Keratinocyte (primary cell): ENCODE measurements at regions not wholly inside any gene's neighbourhood (a gene's known extent, or its start where the extent isn't known, plus 50 kb on each side); places are given as distances from the start of the nearest gene placed in this dataset.

Experiments
- DNase-seq: peaks from one replicate; pipeline ENCODE4 v3.0.0-alpha.2; 2011; ENCODE audit warnings: low read depth, missing footprints, low spot score
- FAIRE-seq: peaks from 2 replicates; lab custom pipeline; 2011; peaks lifted over from hg19 to GRCh38; lab: Jason Lieb, UNC
- H2AFZ ChIP-seq: 2 replicates; pipeline ENCODE4 v1.6.0; 2012; ENCODE audit warnings: low read length, control low read depth, inconsistent platforms; ENCODE audit not compliant: control insufficient read depth
- H3K27ac ChIP-seq: 2 replicates; pipeline ENCODE4 v1.5.1; 2011; ENCODE audit warnings: low read length; ENCODE audit not compliant: control insufficient read depth, insufficient read depth
- H3K27me3 ChIP-seq: 3 replicates; pipeline ENCODE4 v1.6.0; 2011; ENCODE audit warnings: low read length; ENCODE audit not compliant: control insufficient read depth, insufficient read depth; ENCODE audit errors: extremely low read depth
- H3K36me3 ChIP-seq, 2 experiments: 2 replicates in 1 of 2; 3 replicates in 1 of 2; pipeline ENCODE4 v1.5.1; 2011; ENCODE audit warnings: low read length in 2 of 2, mild to moderate bottlenecking in 1 of 2; ENCODE audit not compliant: control insufficient read depth in 2 of 2, insufficient read depth in 2 of 2; ENCODE audit errors: extremely low read depth in 1 of 2
- H3K4me1 ChIP-seq: 3 replicates; pipeline ENCODE4 v1.5.1; 2011; ENCODE audit warnings: low read length; ENCODE audit not compliant: control insufficient read depth, insufficient read depth; ENCODE audit errors: extremely low read depth
- H3K4me2 ChIP-seq: 3 replicates; pipeline ENCODE4 v1.6.0; 2011; ENCODE audit warnings: low read depth, low read length; ENCODE audit not compliant: control insufficient read depth, insufficient read depth; ENCODE audit errors: extremely low read depth
- H3K4me3 ChIP-seq, 3 experiments: fragments of 200-600 bp in 1 of 3; sonication (generic) in 1 of 3; 2 replicates in 2 of 3; 3 replicates in 1 of 3; pipeline ENCODE4 v1.5.1; 2011 to 2016; ENCODE audit warnings: low read length in 3 of 3, mild to moderate bottlenecking in 3 of 3, control low read depth in 2 of 3, inconsistent platforms in 1 of 3, low read depth in 1 of 3, mixed read lengths in 1 of 3, mixed run types in 1 of 3, moderate library complexity in 1 of 3; ENCODE audit not compliant: control insufficient read depth in 2 of 3, insufficient read depth in 2 of 3; ENCODE audit errors: extremely low read depth in 1 of 3
- H3K79me2 ChIP-seq: 2 replicates; pipeline ENCODE4 v1.6.0; 2012; ENCODE audit warnings: low read length; ENCODE audit not compliant: control insufficient read depth, insufficient read depth
- H3K9ac ChIP-seq: 3 replicates; pipeline ENCODE4 v1.6.0; 2011; ENCODE audit warnings: low read length; ENCODE audit not compliant: control insufficient read depth, insufficient read depth; ENCODE audit errors: extremely low read depth
- H3K9me1 ChIP-seq: 3 replicates; pipeline ENCODE4 v1.6.0; 2011; ENCODE audit warnings: low read length; ENCODE audit not compliant: control insufficient read depth, insufficient read depth; ENCODE audit errors: extremely low read depth
- H3K9me3 ChIP-seq: 2 replicates; pipeline ENCODE4 v1.5.1; 2012; ENCODE audit warnings: low read depth, low read length; ENCODE audit not compliant: control insufficient read depth
- H4K20me1 ChIP-seq: 3 replicates; pipeline ENCODE4 v1.6.0; 2011; ENCODE audit warnings: low read length; ENCODE audit not compliant: control insufficient read depth, insufficient read depth; ENCODE audit errors: extremely low read depth
- CTCF ChIP-seq, 3 experiments: IDR thresholded peaks in 1 of 3; conservative IDR thresholded peaks in 1 of 3; optimal IDR thresholded peaks in 1 of 3; 2 replicates in 2 of 3; 3 replicates in 1 of 3; pipeline versions ENCODE3 to v1.5.1; 2011; ENCODE audit warnings: low read length in 3 of 3, mild to moderate bottlenecking in 3 of 3, moderate library complexity in 2 of 3, control low read depth in 1 of 3, inconsistent platforms in 1 of 3; ENCODE audit not compliant: insufficient read depth in 2 of 3; ENCODE audit errors: extremely low read depth in 1 of 3
- EZH2 ChIP-seq: IDR thresholded peaks from one replicate; pipeline ENCODE4 v1.6.1; 2012; ENCODE audit warnings: inconsistent platforms, mild to moderate bottlenecking, low read length, moderate library complexity
- dilution Hi-C: fragments of 300-500 bp; cut with MboI; formaldehyde crosslinking; loops from one replicate; pipeline ENCODE4 v1.7.0; 2020; ENCODE audit warnings: low sequenced_read_pairs; ENCODE audit not compliant: extremely low pct_ligation_motif_present

- H3K27me3 ChIP-seq, result no peaks in the 10 kb centered on the region
- TF ChIP-seq CTCF (optimal IDR thresholded peaks at IDR 0.05 in 1 of 3, IDR thresholded peaks at IDR 0.05 in 1 of 3, conservative IDR thresholded peaks at IDR 0.05 in 1 of 3; ENCODE audit: extremely low read depth in 1 of 3, insufficient read depth in 2 of 3, low read length in 3 of 3), result no peak
- no peak for TF ChIP-seq EZH2
- H3K4me2 ChIP-seq, result no peak overlapping the region
- no peak overlapping the region for H2AFZ ChIP-seq
- dilution Hi-C loops, result no loop called here
- no peaks in the 10 kb centered on the region for H3K4me1 ChIP-seq
- no peaks in the 10 kb centered on the region for H3K9me3 ChIP-seq
- H3K36me3 ChIP-seq, result no peaks in the 10 kb centered on the region
- H3K9me1 ChIP-seq, result no peaks in the 10 kb centered on the region
- H3K9ac ChIP-seq, result no peak overlapping the region
- H3K4me3 ChIP-seq, result no peak overlapping the region
- no peaks in the 10 kb centered on the region for H3K79me2 ChIP-seq
- no peak for FAIRE-seq
- no peaks in the 10 kb centered on the region for H4K20me1 ChIP-seq
- DNase-seq, result no peak
- no peak overlapping the region for H3K27ac ChIP-seq
Measured at GRCh38 chr18:2186967-2187366, 384.3 kb downstream of the METTL4 start.

GRCh38 chr18:2188258-2188657 is 383.0 kb downstream of the METTL4 start:
- Histone ChIP-seq H3K9me1 (no peaks in the 10 kb centered on the region), H3K9me3 (no peaks in the 10 kb centered on the region), H2AFZ (no peak overlapping the region), H3K27ac (no peak overlapping the region), H3K4me2 (no peak overlapping the region), H4K20me1 (no peaks in the 10 kb centered on the region), H3K27me3 (no peaks in the 10 kb centered on the region), H3K4me1 (no peaks in the 10 kb centered on the region), H3K79me2 (no peaks in the 10 kb centered on the region), H3K36me3 (no peaks in the 10 kb centered on the region), H3K9ac (no peak overlapping the region), H3K4me3 (no peak overlapping the region)
- dilution Hi-C loops, result no loop called here
- TF ChIP-seq EZH2, result no peak
- TF ChIP-seq CTCF (optimal IDR thresholded peaks at IDR 0.05 in 1 of 3, IDR thresholded peaks at IDR 0.05 in 1 of 3, conservative IDR thresholded peaks at IDR 0.05 in 1 of 3; ENCODE audit: extremely low read depth in 1 of 3, insufficient read depth in 2 of 3, low read length in 3 of 3), result no peak
- DNase-seq (no peak), FAIRE-seq (no peak)
